ENCODE measurements at regions not wholly inside any gene's neighbourhood (a gene's known extent, or its start where the extent isn't known, plus 50 kb on each side); places are given as distances from the start of the nearest gene placed in this dataset.

DNA sequence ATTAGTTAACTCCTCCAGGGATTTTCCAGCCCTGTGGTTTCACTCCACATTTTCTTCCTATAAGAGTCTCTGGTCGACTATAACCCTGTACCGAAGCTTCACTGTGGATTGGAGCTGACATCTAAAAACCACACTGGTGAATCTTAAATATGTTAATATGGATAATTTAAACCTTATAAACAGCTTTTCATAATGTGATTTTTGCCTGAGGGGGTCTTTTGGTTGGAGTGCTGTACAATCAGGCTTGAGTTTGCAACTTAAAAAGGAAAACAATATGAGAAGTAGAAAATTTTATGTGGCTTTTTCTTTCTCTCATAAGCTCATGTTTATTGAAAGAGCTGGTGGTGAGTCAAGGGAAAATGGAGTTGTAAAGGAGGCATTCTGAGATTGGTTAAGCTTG, 313.7 kb downstream of the VPS13C start:
- TF ChIP-seq POLR2A (IDR thresholded peaks at IDR 0.05) (no peak), CTCF (IDR thresholded peaks at IDR 0.05) (no peak)

Data from uterus (tissue), 2 donors.